ENCODE measurements at regions not wholly inside any gene's neighbourhood (a gene's known extent, or its start where the extent isn't known, plus 50 kb on each side); places are given as distances from the start of the nearest gene placed in this dataset.

DNA sequence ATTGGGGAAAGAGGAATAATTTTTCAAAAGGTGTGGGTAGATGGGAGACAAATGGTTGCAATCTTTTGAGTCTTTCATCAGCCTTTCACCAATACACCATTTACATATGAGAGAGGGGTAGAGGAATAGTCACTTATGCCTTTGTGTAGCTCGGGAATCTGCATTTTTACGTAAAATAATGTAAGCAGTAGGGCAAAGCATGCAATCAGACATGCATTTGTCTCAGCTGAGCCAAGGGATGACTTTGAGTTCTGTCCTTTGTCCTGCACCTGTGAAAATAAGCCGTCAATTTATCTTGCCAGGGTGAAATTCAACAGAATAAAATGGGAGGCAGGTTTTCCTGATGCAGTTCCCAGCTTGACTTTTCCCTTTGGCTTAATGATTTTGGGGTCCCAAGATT, 1473.4 kb upstream of the TENM3 start:
- TF ChIP-seq CTCF (conservative IDR thresholded peaks at IDR 0.05; ENCODE audit: low read depth, low read length) = no peak
- no peak for TF ChIP-seq EZH2 (IDR thresholded peaks at IDR 0.05; ENCODE audit: borderline replicate concordance, low read depth, low read length, poor library complexity, severe bottlenecking)
